ENCODE measurements at regions not wholly inside any gene's neighbourhood (a gene's known extent, or its start where the extent isn't known, plus 50 kb on each side); places are given as distances from the start of the nearest gene placed in this dataset.
"Not testable (repeated sequence)": the region's sequence is repeated elsewhere in the genome, so short reads cannot be mapped to it uniquely, and the experiment has no call there.

GRCh38 chr16:72588551-72588950 lies 416.6 kb upstream of the PMFBP1 start:
- Histone ChIP-seq H3K9me2 (replicated peaks; ENCODE audit: insufficient read depth) (no peaks in the 10 kb centered on the region), H3K4me1 (ENCODE audit: insufficient read depth) (peaks cover 4% of the 10 kb centered on the region), H3K79me2 (no peaks in the 10 kb centered on the region), H3K4me3 (no peak overlapping the region), H3K36me3 (replicated peaks; ENCODE audit: insufficient read depth, low read depth) (no peaks in the 10 kb centered on the region), H2AFZ (no peak overlapping the region), H3K27ac (no peak overlapping the region), H4K20me1 (ENCODE audit: insufficient read depth, poor library complexity, severe bottlenecking) (no peaks in the 10 kb centered on the region), H3K27me3 (no peaks in the 10 kb centered on the region), H3K9me3 (ENCODE audit: low read depth) (no peaks in the 10 kb centered on the region), H3K4me2 (no peak overlapping the region)
- 81% methylated on average over 2 of the region's 2 CpGs for WGBS (ENCODE audit: low lambda C conversion rate, missing lambda C conversion rate)
- TF ChIP-seq EZH2 (IDR thresholded peaks at IDR 0.05; ENCODE audit: borderline replicate concordance) (no peak), EZH2phosphoT487 (IDR thresholded peaks at IDR 0.05; ENCODE audit: low read depth, severe bottlenecking, unreplicated experiment) (no peak), CTCF (IDR thresholded peaks at IDR 0.05; ENCODE audit: poor library complexity) (no peak)
- DNase-seq (ENCODE audit: low spot score), result no peak

- not testable (repeated sequence) for H3K9me3 ChIP-seq (ENCODE audit: low read depth); H3K4me1 ChIP-seq (ENCODE audit: insufficient read depth); H4K20me1 ChIP-seq (ENCODE audit: insufficient read depth, poor library complexity, severe bottlenecking); DNase-seq (ENCODE audit: low spot score); H3K9me2 ChIP-seq (replicated peaks; ENCODE audit: insufficient read depth); H3K79me2 ChIP-seq; H3K36me3 ChIP-seq (replicated peaks; ENCODE audit: insufficient read depth, low read depth); H3K4me2 ChIP-seq; H3K4me3 ChIP-seq; H2AFZ ChIP-seq; H3K27me3 ChIP-seq; H3K27ac ChIP-seq
- WGBS (ENCODE audit: low lambda C conversion rate, missing lambda C conversion rate), result 98% methylated on average over 9 of the region's 9 CpGs
Measured at GRCh38 chr16:72578061-72578460, 406.1 kb upstream of the PMFBP1 start.

GRCh38 chr16:72576189-72576588 lies 404.2 kb upstream of the PMFBP1 start:
- no peaks in the 10 kb centered on the region for H3K36me3 ChIP-seq (replicated peaks; ENCODE audit: insufficient read depth, low read depth)
- H3K4me3 ChIP-seq, result no peak overlapping the region
- H3K79me2 ChIP-seq, result no peaks in the 10 kb centered on the region
- TF ChIP-seq EZH2phosphoT487 (IDR thresholded peaks at IDR 0.05; ENCODE audit: low read depth, severe bottlenecking, unreplicated experiment) (no peak), EZH2 (IDR thresholded peaks at IDR 0.05; ENCODE audit: borderline replicate concordance) (no peak), CTCF (IDR thresholded peaks at IDR 0.05; ENCODE audit: poor library complexity) (no peak)
- no peak for DNase-seq (ENCODE audit: low spot score)
- H3K27ac ChIP-seq, result no peak overlapping the region
- H3K4me1 ChIP-seq (ENCODE audit: insufficient read depth), result no peaks in the 10 kb centered on the region
- no peaks in the 10 kb centered on the region for H3K9me2 ChIP-seq (replicated peaks; ENCODE audit: insufficient read depth)
- no peaks in the 10 kb centered on the region for H3K9me3 ChIP-seq (ENCODE audit: low read depth)
- no peak overlapping the region for H2AFZ ChIP-seq
- 94% methylated on average over 3 of the region's 3 CpGs for WGBS (ENCODE audit: low lambda C conversion rate, missing lambda C conversion rate)
- H3K4me2 ChIP-seq, result no peak overlapping the region
- no peaks in the 10 kb centered on the region for H3K27me3 ChIP-seq
- H4K20me1 ChIP-seq (ENCODE audit: insufficient read depth, poor library complexity, severe bottlenecking), result no peaks in the 10 kb centered on the region

GRCh38 chr16:72569677-72570076 lies 397.7 kb upstream of the PMFBP1 start:
- TF ChIP-seq CTCF (IDR thresholded peaks at IDR 0.05; ENCODE audit: poor library complexity), result no peak
- TF ChIP-seq EZH2 (IDR thresholded peaks at IDR 0.05; ENCODE audit: borderline replicate concordance), result no peak
- TF ChIP-seq EZH2phosphoT487 (IDR thresholded peaks at IDR 0.05; ENCODE audit: low read depth, severe bottlenecking, unreplicated experiment), result no peak
- H3K27ac ChIP-seq, result no peak overlapping the region
- 90% methylated on average over 7 of the region's 7 CpGs for WGBS (ENCODE audit: low lambda C conversion rate, missing lambda C conversion rate)
- DNase-seq (ENCODE audit: low spot score), result no peak
- H3K79me2 ChIP-seq, result no peaks in the 10 kb centered on the region
- H3K9me3 ChIP-seq (ENCODE audit: low read depth), result no peaks in the 10 kb centered on the region
- no peaks in the 10 kb centered on the region for H3K9me2 ChIP-seq (replicated peaks; ENCODE audit: insufficient read depth)
- H3K4me1 ChIP-seq (ENCODE audit: insufficient read depth), result no peaks in the 10 kb centered on the region
- H3K4me3 ChIP-seq, result no peak overlapping the region
- no peak overlapping the region for H2AFZ ChIP-seq
- H3K36me3 ChIP-seq (replicated peaks; ENCODE audit: insufficient read depth, low read depth), result no peaks in the 10 kb centered on the region
- H3K4me2 ChIP-seq, result no peak overlapping the region
- no peaks in the 10 kb centered on the region for H3K27me3 ChIP-seq
- H4K20me1 ChIP-seq (ENCODE audit: insufficient read depth, poor library complexity, severe bottlenecking), result no peaks in the 10 kb centered on the region

Data from hepatocyte (in vitro differentiated cells).